Activated CD8-positive, alpha-beta memory T cell treated with anti-CD3 and anti-CD28 coated beads, Interleukin-2, amount 50 U/mL, for 48 hours (primary cell): ENCODE measurements at regions not wholly inside any gene's neighbourhood (a gene's known extent, or its start where the extent isn't known, plus 50 kb on each side); places are given as distances from the start of the nearest gene placed in this dataset.
"Not testable (repeated sequence)": the region's sequence is repeated elsewhere in the genome, so short reads cannot be mapped to it uniquely, and the experiment has no call there.

ENCODE experiments used
- DNase-seq: peaks from one replicate; pipeline ENCODE4 v3.0.0-alpha.2; 2020

GRCh38 chr6:154602296-154602695 lies 91.8 kb upstream of the CNKSR3 start:
- no peak for DNase-seq

GRCh38 chr6:154602708-154603107 lies 92.2 kb upstream of the CNKSR3 start:
- DNase-seq = no peak

GRCh38 chr6:154604119-154604518 lies 93.6 kb upstream of the CNKSR3 start:
- no peak for DNase-seq

GRCh38 chr6:154605178-154605881 lies 94.8 kb upstream of the CNKSR3 start:
- DNase-seq = no peak

GRCh38 chr6:154605882-154606370 lies 95.4 kb upstream of the CNKSR3 start:
- no peak for DNase-seq

GRCh38 chr6:154606457-154606856 lies 96.0 kb upstream of the CNKSR3 start:
- peak; percentile 82 for DNase-seq

GRCh38 chr6:154606860-154607259 lies 96.4 kb upstream of the CNKSR3 start:
- no peak for DNase-seq

- no peak for DNase-seq
Measured at GRCh38 chr6:154611241-154611640, 100.8 kb upstream of the CNKSR3 start.

- DNase-seq = no peak
Measured at GRCh38 chr6:154611847-154612246, 101.4 kb upstream of the CNKSR3 start.

GRCh38 chr6:154613137-154613676 lies 102.7 kb upstream of the CNKSR3 start:
- no peak for DNase-seq

GRCh38 chr6:154614101-154614500 lies 103.6 kb upstream of the CNKSR3 start:
- DNase-seq = no peak

GRCh38 chr6:154614641-154615040 lies 104.2 kb upstream of the CNKSR3 start:
- DNase-seq = no peak

GRCh38 chr6:154615483-154616025 lies 105.1 kb upstream of the CNKSR3 start:
- DNase-seq = no peak

GRCh38 chr6:154617175-154617574 lies 106.7 kb upstream of the CNKSR3 start:
- DNase-seq = no peak

- no peak for DNase-seq
Measured at GRCh38 chr6:154619146-154619545, 108.7 kb upstream of the CNKSR3 start.

- DNase-seq = no peak
Measured at GRCh38 chr6:154621686-154622085, 111.2 kb upstream of the CNKSR3 start.

- DNase-seq = no peak
Measured at GRCh38 chr6:154622618-154623336, 110.4 kb upstream of the SCAF8 start.

- no peak for DNase-seq
Measured at GRCh38 chr6:154623391-154623790, 109.8 kb upstream of the SCAF8 start.

- DNase-seq = no peak
Measured at GRCh38 chr6:154624038-154624599, 109.1 kb upstream of the SCAF8 start.

GRCh38 chr6:154624727-154625126 lies 108.5 kb upstream of the SCAF8 start:
- DNase-seq = not testable (repeated sequence)

GRCh38 chr6:154625721-154626120 lies 107.5 kb upstream of the SCAF8 start:
- DNase-seq = no peak

GRCh38 chr6:154629127-154629526 lies 104.1 kb upstream of the SCAF8 start:
- DNase-seq = no peak

- no peak for DNase-seq
Measured at GRCh38 chr6:154632119-154632518, 101.1 kb upstream of the SCAF8 start.
